ENCODE measurements at regions not wholly inside any gene's neighbourhood (a gene's known extent, or its start where the extent isn't known, plus 50 kb on each side); places are given as distances from the start of the nearest gene placed in this dataset.

GRCh38 chr21:23067672-23068071, 2069.5 kb downstream of the NCAM2 start:
- no peak for TF ChIP-seq CTCF (IDR thresholded peaks at IDR 0.05)
- no peak for TF ChIP-seq ZFX (IDR thresholded peaks at IDR 0.05; ENCODE audit: borderline replicate concordance)

Data from 22Rv1 (cell line).